ENCODE measurements at regions not wholly inside any gene's neighbourhood (a gene's known extent, or its start where the extent isn't known, plus 50 kb on each side); places are given as distances from the start of the nearest gene placed in this dataset.
A peak's percentile ranks its signal among the peaks of the same experiment; 100 is the strongest.
"Not testable (repeated sequence)": the region's sequence is repeated elsewhere in the genome, so short reads cannot be mapped to it uniquely, and the experiment has no call there.

DNA sequence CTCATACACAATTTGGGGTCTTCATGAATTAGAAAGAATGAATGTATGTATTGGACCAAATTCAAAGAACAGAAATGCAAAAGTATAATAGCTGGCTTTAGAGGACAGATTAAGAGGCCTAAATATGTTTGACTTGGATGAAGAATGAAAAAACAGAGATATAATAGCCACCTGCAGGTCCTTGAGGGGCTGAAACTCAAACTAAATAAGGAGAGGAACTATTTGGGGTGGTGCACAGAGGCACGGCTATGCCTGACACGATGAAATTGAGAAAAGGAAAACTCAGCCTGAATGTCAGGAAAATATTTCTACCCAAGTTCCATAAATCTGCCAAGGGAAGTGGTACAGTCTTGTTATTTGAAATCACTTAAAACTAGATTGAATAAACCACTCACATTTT lies 222.9 kb upstream of the DDHD1 start:
- ATAC-seq (replicated peaks in 1 of 2): no peak
- H3K27me3 Mint-ChIP-seq (ENCODE audit: low read depth): no peaks in the 10 kb centered on the region
- H3K27ac Mint-ChIP-seq: no peak overlapping the region
- H3K36me3 Mint-ChIP-seq (ENCODE audit: insufficient read depth in 2 of 2): no peaks in the 10 kb centered on the region
- DNase-seq: no peak
- H3K4me1 Mint-ChIP-seq (ENCODE audit: low read depth): peaks cover 9% of the 10 kb centered on the region
- H3K9me3 Mint-ChIP-seq: peaks cover 0 to 2% of the 10 kb centered on the region in 2 donors
- H3K4me3 Mint-ChIP-seq: no peak overlapping the region

DNA sequence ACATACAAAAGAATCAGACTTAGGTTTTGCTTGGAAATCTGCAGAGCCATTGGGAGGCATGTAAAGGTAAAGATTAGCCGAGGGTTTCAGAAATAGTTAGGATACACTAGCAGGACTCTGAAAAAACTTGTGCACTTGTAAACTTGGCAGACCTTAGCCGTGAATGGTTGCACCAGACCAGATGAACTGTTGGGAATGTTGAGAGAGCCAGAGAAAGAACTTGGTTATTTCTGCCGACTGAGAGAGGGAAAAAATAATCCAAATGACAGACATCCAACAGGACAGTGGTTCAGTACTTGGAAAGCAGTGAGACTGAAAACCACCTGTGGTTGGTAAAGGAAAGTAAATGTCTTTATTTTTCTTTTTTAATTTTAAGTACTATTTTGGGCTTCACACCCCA lies 222.5 kb upstream of the DDHD1 start:
- Mint-ChIP-seq H3K4me3 (no peak overlapping the region), H3K27me3 (ENCODE audit: low read depth) (no peaks in the 10 kb centered on the region)

DNA sequence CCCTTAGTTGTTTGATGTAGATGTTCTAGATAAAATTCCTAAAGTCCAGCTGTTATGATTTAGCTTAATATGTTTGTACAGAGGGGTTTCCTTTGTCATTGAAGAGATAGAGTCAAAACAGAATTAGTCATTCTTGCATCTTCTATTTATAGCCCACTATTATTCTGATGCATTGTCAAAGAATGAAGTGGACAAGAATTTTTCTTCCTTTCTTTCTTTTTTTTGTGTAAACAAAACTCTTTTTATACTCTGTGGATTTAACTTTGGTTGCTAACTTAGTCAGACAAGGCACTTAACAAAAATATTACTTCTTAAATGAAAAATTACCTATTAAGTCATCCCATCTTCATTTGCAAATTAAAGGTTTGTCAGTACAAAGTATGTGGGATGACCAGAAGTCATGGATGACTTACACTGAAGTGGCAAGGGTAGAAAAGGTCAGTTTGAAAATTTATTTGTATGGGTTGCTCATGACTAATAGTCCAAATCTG lies 215.6 kb upstream of the DDHD1 start:
- Mint-ChIP-seq H3K27ac (no peak overlapping the region), H3K27me3 (ENCODE audit: low read depth) (no peaks in the 10 kb centered on the region), H3K4me3 (no peak overlapping the region), H3K36me3 (ENCODE audit: insufficient read depth in 2 of 2) (no peaks in the 10 kb centered on the region), H3K9me3 (peaks cover 0 to 2% of the 10 kb centered on the region in 2 donors), H3K4me1 (ENCODE audit: low read depth) (no peaks in the 10 kb centered on the region)
- no peak for DNase-seq
- peak in 1 of 2 donors; percentile 33 for ATAC-seq (replicated peaks in 1 of 2)

More for the DNA sequence above, 222.5 kb upstream of the DDHD1 start:
- peaks cover 0 to 2% of the 10 kb centered on the region in 2 donors for H3K9me3 Mint-ChIP-seq
- H3K4me1 Mint-ChIP-seq (ENCODE audit: low read depth): peaks cover 4% of the 10 kb centered on the region
- H3K36me3 Mint-ChIP-seq (ENCODE audit: insufficient read depth in 2 of 2): no peaks in the 10 kb centered on the region
- H3K27ac Mint-ChIP-seq: no peak overlapping the region
- no peak for ATAC-seq (replicated peaks in 1 of 2)
- no peak for DNase-seq

DNA sequence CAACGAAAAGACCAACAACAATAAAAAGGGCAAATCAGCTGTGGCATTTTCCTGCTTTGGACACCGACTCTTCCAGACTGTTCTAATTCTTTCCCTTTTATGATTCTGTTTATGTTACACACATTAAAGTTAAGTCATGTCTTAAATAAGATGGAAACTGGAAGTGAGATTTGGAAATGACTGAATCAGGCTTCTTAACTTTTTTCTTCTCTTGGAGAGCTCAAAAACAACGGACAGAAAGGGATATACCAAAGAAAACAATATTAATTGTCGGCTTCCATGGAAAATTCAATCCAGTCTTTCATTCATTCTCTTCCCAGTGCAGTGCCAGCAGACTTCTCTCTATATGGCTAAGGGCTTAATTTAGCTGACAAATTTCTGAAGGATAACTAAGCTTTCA lies 214.9 kb upstream of the DDHD1 start:
- no peak overlapping the region for H3K4me3 Mint-ChIP-seq
- ATAC-seq (replicated peaks in 1 of 2) (no peak), DNase-seq (no peak)
- H3K4me1 Mint-ChIP-seq (ENCODE audit: low read depth): no peaks in the 10 kb centered on the region
- no peak overlapping the region for H3K27ac Mint-ChIP-seq
- no peaks in the 10 kb centered on the region for H3K27me3 Mint-ChIP-seq (ENCODE audit: low read depth)
- H3K9me3 Mint-ChIP-seq: peaks cover 0 to 2% of the 10 kb centered on the region in 2 donors
- no peaks in the 10 kb centered on the region for H3K36me3 Mint-ChIP-seq (ENCODE audit: insufficient read depth in 2 of 2)

DNA sequence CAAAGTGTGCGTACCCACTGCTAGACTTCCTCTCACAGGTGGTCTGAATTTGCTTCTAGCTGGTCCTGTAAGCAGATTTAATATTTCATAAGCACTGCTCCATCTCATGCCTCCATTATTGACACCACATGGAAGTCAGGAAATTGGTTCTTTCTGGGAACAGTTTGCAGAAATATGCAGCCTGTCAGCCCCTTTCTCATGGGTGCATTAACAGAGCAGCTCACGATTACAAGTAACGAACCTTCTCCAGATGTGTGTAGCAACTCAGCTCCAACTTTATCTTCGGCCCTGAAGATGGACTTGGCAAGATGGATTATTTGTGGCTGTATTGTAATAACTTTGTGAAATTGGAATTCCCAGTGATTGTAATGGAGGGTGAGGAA lies 214.5 kb upstream of the DDHD1 start:
- Mint-ChIP-seq H3K27ac (no peak overlapping the region), H3K4me1 (ENCODE audit: low read depth) (no peaks in the 10 kb centered on the region), H3K27me3 (ENCODE audit: low read depth) (no peaks in the 10 kb centered on the region), H3K9me3 (peaks cover 2% of the 10 kb centered on the region in 2 donors), H3K36me3 (ENCODE audit: insufficient read depth in 2 of 2) (peaks cover 0 to 2% of the 10 kb centered on the region in 2 donors), H3K4me3 (no peak overlapping the region)
- no peak for DNase-seq
- ATAC-seq (replicated peaks in 1 of 2): no peak

DNA sequence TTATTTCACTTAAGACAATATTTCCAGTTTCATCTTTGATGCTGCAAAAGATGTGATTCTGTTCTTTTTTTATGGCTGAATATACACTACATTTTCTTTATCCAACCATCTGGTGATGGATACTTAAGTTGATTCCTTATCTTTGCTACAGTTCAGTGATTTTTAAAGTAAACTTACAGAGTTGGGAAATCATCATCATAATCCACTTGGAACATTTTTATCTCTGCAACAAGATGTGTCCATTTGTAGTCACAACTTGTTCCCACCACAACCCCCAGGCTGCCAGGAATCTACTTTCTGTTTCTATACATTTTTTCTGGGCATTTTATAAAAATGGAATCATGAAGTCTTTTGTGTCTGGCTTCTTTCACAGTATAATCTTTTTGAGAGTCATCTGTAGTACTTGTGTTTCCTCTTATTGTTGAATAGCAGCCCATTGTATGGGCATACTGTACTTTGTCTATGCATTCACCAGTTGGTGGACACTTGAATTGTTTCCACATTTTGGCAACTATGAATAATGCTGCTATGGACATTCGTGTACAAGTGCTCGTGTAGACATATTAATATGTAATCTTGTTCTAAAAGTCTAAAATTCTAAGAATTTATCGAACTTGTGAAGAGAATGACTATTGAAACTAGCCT lies 212.5 kb upstream of the DDHD1 start:
- peaks cover 0 to 2% of the 10 kb centered on the region in 2 donors for H3K36me3 Mint-ChIP-seq (ENCODE audit: insufficient read depth in 2 of 2)
- DNase-seq (no peak), ATAC-seq (replicated peaks in 1 of 2) (no peak)
- H3K27ac Mint-ChIP-seq: no peak overlapping the region
- H3K9me3 Mint-ChIP-seq: peaks cover 0 to 2% of the 10 kb centered on the region in 2 donors
- H3K27me3 Mint-ChIP-seq (ENCODE audit: low read depth): no peaks in the 10 kb centered on the region
- H3K4me3 Mint-ChIP-seq: no peak overlapping the region
- no peaks in the 10 kb centered on the region for H3K4me1 Mint-ChIP-seq (ENCODE audit: low read depth)

DNA sequence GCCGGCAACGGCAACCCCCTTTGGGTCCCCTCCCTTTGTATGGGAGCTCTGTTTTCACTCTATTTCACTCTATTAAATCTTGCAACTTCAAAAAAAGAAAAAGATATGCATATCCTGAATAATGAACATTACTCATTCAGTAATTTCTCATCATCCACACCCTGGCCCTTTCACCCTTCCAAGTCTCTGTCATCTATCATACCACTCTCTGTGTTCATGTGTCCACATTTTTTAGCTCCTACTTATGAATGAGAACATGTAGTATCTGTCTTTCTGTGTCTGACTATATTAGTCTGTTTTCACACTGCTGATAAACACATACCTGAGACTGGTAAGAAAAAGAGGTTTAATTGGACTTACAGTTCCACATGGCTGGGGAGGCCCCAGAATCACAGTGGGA lies 209.8 kb upstream of the DDHD1 start:
- H3K27ac Mint-ChIP-seq; H3K4me1 Mint-ChIP-seq (ENCODE audit: low read depth); H3K27me3 Mint-ChIP-seq (ENCODE audit: low read depth); DNase-seq; H3K4me3 Mint-ChIP-seq; H3K36me3 Mint-ChIP-seq (ENCODE audit: insufficient read depth in 2 of 2); ATAC-seq (replicated peaks in 1 of 2); H3K9me3 Mint-ChIP-seq: not testable (repeated sequence)

DNA sequence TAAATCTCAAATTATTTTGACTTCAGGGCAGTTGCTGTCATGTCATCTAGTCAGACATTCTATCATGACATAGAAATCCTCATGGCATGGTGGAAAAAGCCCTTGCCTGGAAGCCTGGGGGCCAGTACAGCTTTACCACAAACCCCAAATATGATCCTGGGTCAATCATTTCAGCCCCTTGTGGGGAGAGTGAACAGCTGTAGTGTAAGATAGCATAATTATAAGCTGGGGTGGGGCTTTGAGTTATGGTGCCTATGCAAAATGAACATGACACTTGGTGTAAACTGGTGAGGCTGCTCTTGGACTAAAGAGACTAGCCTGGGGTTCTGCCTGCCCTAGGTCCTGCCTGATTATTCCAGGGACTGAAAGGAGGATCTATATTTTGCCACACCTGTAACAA lies 207.7 kb upstream of the DDHD1 start:
- Mint-ChIP-seq H3K4me1 (ENCODE audit: low read depth) (no peaks in the 10 kb centered on the region), H3K27ac (no peak overlapping the region), H3K9me3 (peaks cover 5% of the 10 kb centered on the region in 2 donors), H3K4me3 (no peak overlapping the region), H3K36me3 (ENCODE audit: insufficient read depth in 2 of 2) (peaks cover 0 to 3% of the 10 kb centered on the region in 2 donors), H3K27me3 (ENCODE audit: low read depth) (no peaks in the 10 kb centered on the region)
- ATAC-seq (replicated peaks in 1 of 2): no peak
- no peak for DNase-seq

DNA sequence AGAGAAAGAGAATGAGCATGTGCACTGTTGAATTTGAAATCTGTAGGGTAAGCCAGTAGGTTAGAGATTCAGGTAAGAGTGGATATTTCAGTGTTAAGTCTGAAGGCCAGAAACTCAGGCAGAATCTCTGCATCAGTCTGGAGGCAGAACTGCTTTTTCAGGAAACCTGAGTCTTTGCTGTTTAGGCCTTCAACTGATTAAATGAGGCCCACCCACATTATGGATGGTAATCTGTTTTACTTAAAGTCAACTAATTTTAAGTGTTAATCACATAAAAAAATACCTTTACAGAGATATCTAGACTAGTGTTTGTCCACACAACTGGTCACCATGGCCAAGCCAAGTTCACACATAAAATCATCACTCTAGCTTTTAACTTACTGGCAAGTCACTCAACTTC lies 205.0 kb upstream of the DDHD1 start:
- DNase-seq: no peak
- Mint-ChIP-seq H3K36me3 (ENCODE audit: insufficient read depth in 2 of 2) (peaks cover 0 to 3% of the 10 kb centered on the region in 2 donors), H3K4me3 (no peak overlapping the region), H3K9me3 (peaks cover 5% of the 10 kb centered on the region in 2 donors), H3K27me3 (ENCODE audit: low read depth) (no peaks in the 10 kb centered on the region), H3K4me1 (ENCODE audit: low read depth) (peaks cover 5% of the 10 kb centered on the region), H3K27ac (no peak overlapping the region)
- no peak for ATAC-seq (replicated peaks in 1 of 2)

DNA sequence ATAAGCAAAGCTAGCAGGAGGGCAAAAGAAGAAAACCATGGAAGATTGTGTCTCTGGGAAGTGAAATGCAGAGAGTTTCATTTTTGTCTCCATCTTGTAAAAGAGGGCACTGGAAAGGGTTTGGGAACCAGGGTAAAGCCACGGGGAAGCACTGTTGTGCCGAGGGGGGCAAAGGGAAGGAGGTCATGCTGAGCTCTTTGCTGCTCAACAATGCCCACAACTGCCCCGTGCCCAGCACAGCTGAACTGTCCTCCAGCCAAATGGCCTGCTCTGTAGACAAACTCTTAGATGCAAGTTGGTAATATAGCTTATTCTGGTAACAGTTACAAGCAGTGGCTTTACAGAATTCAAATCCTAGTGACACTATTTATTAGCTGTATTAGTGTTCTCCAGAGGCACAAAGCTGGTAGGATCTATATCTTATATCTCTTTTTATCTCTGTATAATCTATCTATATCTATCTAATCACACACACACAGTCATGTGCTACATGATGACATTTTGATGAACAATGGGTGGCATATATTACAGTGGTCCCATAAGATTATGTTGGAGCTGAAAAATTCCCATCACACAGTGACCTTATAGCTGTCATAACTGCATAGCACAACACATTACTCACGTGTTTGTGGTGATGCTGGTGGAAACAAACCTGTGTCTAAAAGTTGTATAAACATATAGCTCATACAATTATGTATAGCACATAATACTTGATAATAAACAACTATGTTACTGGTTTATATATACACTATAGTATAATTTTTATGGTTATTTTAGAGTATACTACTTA lies 203.4 kb upstream of the DDHD1 start:
- no peak overlapping the region for H3K27ac Mint-ChIP-seq
- peaks cover 4 to 5% of the 10 kb centered on the region in 2 donors for H3K9me3 Mint-ChIP-seq
- ATAC-seq (replicated peaks in 1 of 2) (no peak), DNase-seq (no peak)
- H3K4me3 Mint-ChIP-seq: no peak overlapping the region
- H3K36me3 Mint-ChIP-seq (ENCODE audit: insufficient read depth in 2 of 2): peaks cover 0 to 1% of the 10 kb centered on the region in 2 donors
- H3K27me3 Mint-ChIP-seq (ENCODE audit: low read depth): no peaks in the 10 kb centered on the region
- peaks cover 5% of the 10 kb centered on the region for H3K4me1 Mint-ChIP-seq (ENCODE audit: low read depth)

DNA sequence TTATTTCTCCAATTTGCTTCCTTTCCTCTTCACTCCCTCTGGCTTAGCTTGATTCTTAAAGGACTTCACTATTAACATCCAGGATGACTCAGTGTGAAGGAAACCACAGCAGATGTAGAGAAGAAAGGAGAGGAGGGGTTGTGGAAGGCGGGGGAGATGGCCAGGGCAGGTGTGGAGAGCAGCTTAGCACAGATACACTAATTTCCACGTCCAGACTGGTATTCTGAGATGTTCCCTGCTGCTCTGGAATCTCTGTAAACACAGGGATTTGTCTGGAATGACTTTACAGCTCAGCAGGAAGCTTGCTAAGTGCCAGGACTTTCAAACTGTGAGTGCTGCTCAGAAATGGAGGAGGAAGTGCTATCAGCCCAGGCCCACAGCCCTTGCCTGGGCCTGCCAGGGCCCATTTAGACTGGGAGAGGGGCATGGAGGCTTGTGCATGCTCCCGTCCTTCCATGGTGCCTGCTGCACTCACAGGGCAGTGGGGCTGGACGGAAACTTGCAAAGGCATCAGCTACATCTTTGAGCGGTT lies 202.5 kb upstream of the DDHD1 start:
- Mint-ChIP-seq H3K27me3 (ENCODE audit: low read depth) (no peaks in the 10 kb centered on the region), H3K36me3 (ENCODE audit: insufficient read depth in 2 of 2) (peaks cover 0 to 1% of the 10 kb centered on the region in 2 donors), H3K27ac (no peak overlapping the region), H3K9me3 (peaks cover 4 to 5% of the 10 kb centered on the region in 2 donors), H3K4me1 (ENCODE audit: low read depth) (peaks cover 5% of the 10 kb centered on the region), H3K4me3 (no peak overlapping the region)
- no peak for DNase-seq
- no peak for ATAC-seq (replicated peaks in 1 of 2)

DNA sequence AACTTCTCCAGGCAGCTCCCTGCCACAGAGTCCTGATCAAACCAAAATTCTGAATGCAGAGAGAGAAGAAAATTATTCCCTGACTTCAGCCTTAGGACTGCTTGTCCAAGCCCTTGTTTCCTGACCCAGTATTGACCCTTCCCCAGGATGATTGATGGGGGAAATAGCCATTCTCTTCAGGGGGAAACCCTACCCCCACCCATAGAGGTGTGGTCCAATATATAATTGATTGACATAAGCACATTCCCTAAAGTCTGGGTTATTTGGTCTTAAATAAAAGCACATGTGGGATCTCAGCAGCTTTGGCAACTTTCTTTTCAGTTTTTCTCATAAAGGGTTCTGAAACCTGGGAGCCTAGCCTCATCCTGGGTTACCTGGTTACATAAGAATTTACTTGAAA lies 201.2 kb upstream of the DDHD1 start:
- no peak for ATAC-seq (replicated peaks in 1 of 2)
- H3K27ac Mint-ChIP-seq: no peak overlapping the region
- no peak overlapping the region for H3K4me3 Mint-ChIP-seq
- no peaks in the 10 kb centered on the region for H3K36me3 Mint-ChIP-seq (ENCODE audit: insufficient read depth in 2 of 2)
- no peaks in the 10 kb centered on the region for H3K27me3 Mint-ChIP-seq (ENCODE audit: low read depth)
- DNase-seq: no peak
- H3K4me1 Mint-ChIP-seq (ENCODE audit: low read depth): peaks cover 5% of the 10 kb centered on the region
- no peaks in the 10 kb centered on the region for H3K9me3 Mint-ChIP-seq

DNA sequence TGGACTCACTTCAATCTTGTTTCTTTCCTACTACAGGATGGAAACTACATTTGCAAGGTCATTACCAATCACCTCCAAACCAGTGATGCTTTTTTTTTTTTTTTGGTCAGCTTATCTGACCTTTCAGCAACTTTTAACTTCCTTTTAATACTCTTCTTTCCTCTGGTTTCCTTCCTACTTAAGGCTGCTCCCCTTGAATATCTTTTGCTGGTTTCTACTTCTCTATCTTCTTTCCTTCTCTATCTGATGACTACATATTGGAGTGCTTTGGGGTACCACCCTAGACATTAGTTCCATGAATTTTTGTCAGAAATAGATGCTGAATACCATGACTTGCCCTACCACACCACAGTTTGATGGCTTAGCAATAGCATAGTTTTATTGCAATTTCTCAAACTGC lies 197.7 kb upstream of the DDHD1 start:
- ATAC-seq (replicated peaks in 1 of 2) (no peak), DNase-seq (no peak)
- H3K4me1 Mint-ChIP-seq (ENCODE audit: low read depth): peaks cover 5% of the 10 kb centered on the region
- H3K27ac Mint-ChIP-seq: no peak overlapping the region
- H3K36me3 Mint-ChIP-seq (ENCODE audit: insufficient read depth in 2 of 2): no peaks in the 10 kb centered on the region
- H3K4me3 Mint-ChIP-seq: no peak overlapping the region
- H3K9me3 Mint-ChIP-seq: no peaks in the 10 kb centered on the region
- no peaks in the 10 kb centered on the region for H3K27me3 Mint-ChIP-seq (ENCODE audit: low read depth)
